GM10248 (cell line): ENCODE measurements at regions not wholly inside any gene's neighbourhood (a gene's known extent, or its start where the extent isn't known, plus 50 kb on each side); places are given as distances from the start of the nearest gene placed in this dataset.

Experiments
- CTCF ChIA-PET: fragments of 300-600 bp; sonication (Branson Sonifier 250); formaldehyde crosslinking; extraction: SDS; loops from one replicate; lab custom pipeline; 2021; ENCODE audit warnings: antibody characterized with exemption; lab: Yijun Ruan, JAX
- POLR2A ChIA-PET: fragments of 350-650 bp; sonication (Branson Sonifier 250); formaldehyde crosslinking; extraction: SDS; loops from one replicate; lab custom pipeline; 2020; ENCODE audit warnings: antibody characterized with exemption; lab: Yijun Ruan, JAX
- DNase-seq: peaks from one replicate; pipeline ENCODE4 v3.0.0; 2012; ENCODE audit errors: extremely low spot score
- CTCF ChIP-seq: IDR thresholded peaks from 2 replicates; pipeline ENCODE4 v1.5.1; 2012; ENCODE audit warnings: mild to moderate bottlenecking, low read depth; ENCODE audit errors: extremely low read depth, missing control alignments, control extremely low read depth

DNA sequence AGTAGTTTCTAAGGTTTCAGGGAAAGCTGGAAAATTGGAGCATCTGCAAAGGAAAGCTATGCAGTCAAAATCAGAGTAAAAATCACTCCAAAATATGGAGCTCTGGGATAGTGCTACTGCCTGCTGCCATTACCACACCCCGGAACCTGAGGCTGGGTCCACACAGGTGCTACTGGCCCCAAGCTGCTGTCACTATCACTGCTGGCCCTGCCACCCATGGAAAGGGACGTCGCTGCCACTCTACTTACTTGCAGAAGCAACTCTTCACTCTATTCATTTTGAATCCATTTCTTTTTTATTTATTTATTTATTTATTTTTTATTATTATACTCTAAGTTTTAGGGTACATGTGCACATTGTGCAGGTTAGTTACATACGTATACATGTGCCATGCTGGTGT is 60.3 kb upstream of the RGS18 start:
- POLR2A ChIA-PET, result no interaction called here
- no peak for TF ChIP-seq CTCF
- CTCF ChIA-PET, result interaction anchor here (1.2 kb wide), 1 partner anchor 9 kb away, joined by 4 read pairs; no protein-coding TSS in a partner anchor
- no peak for DNase-seq

GRCh38 chr1:192099328-192099727 is 58.9 kb upstream of the RGS18 start:
- DNase-seq, result no peak
- CTCF ChIA-PET, result interaction anchor here (1.0 to 1.3 kb wide), 2 partner anchors 15 to 27 kb away, joined by 3 to 5 read pairs; no protein-coding TSS in a partner anchor
- TF ChIP-seq CTCF, result no peak

DNA sequence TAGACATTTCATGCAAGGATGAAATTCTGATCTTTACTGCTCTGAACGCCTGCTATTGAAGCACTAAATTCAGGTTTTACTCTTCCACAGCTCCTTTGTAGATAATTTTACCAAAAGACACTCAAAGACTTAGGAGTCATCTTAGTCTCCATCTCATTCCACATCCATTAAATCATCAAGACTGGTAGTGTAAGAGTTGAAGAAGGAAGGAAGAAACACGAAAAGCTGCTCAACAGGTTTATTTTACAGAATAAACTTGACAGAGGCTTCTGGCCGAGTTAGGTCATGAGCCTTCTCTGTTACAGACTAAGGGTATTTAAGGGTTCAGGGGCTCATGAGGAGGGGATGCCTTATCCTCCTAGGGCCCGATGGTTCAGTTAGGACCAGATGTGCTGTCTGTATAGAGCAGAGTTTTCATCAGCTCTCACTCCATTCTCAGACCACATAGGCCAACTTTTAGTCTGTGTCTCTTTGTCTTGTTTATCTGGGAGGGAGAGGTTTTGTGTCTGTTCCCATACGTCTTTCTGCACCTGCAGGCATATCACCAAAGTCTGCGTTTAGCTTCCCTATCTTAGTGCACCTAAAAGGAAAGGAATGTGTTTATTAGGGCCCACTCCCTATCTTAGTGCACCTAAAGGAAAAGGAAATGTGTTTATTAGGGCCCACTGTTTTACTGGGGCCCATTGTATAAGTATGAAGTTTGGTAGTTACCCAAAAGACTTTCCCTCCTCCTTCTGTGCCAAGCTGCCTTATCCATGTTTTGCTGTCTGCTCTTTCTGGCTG is 57.4 kb upstream of the RGS18 start:
- ChIA-PET POLR2A (no interaction called here), CTCF (interaction anchor here (1.3 to 1.9 kb wide), 3 partner anchors 8 to 29 kb away, joined by 3 to 5 read pairs (median 5); no protein-coding TSS in a partner anchor)
- DNase-seq, result no peak
- no peak for TF ChIP-seq CTCF

More at GRCh38 chr1:192099328-192099727, 58.9 kb upstream of the RGS18 start:
- POLR2A ChIA-PET, result no interaction called here

DNA sequence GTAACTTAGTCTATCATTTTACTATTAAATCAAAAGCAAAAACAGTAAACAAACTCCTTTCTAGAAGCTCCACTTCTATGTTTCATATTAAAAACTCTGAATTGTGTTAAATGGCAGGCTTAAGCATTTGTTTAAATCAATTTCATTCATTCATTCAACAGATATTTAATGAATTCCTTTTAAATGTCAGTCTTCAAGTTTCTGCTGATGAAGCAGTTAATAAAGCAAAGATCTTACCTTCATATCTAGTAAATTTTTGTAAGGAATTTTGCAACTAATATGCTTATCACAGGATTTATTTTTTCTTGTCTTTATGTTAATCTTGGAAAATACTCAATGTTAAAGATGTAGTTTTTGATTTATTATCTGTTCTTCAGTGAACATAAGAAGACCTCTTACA is 54.1 kb upstream of the RGS18 start:
- ChIA-PET CTCF (no interaction called here), POLR2A (no interaction called here)
- DNase-seq, result no peak
- no peak for TF ChIP-seq CTCF

- no peak for DNase-seq
- POLR2A ChIA-PET, result no interaction called here
- CTCF ChIA-PET, result no interaction called here
- no peak for TF ChIP-seq CTCF
These were observed 53.4 kb upstream of the RGS18 start for GRCh38 chr1:192104852-192105251.

GRCh38 chr1:192108161-192108560 is 50.1 kb upstream of the RGS18 start:
- TF ChIP-seq CTCF, result no peak
- CTCF ChIA-PET, result interaction anchor here (1.2 kb wide), 1 partner anchor 9 kb away, joined by 3 read pairs; no protein-coding TSS in a partner anchor
- POLR2A ChIA-PET, result no interaction called here
- no peak for DNase-seq
